ENCODE measurements at regions not wholly inside any gene's neighbourhood (a gene's known extent, or its start where the extent isn't known, plus 50 kb on each side); places are given as distances from the start of the nearest gene placed in this dataset.

- H3K4me3 Mint-ChIP-seq (ENCODE audit: unreplicated experiment) = no peak overlapping the region
- no peak for TF ChIP-seq CTCF (IDR thresholded peaks at IDR 0.05)
- no peaks in the 10 kb centered on the region for H3K36me3 Mint-ChIP-seq (ENCODE audit: unreplicated experiment)
- H3K27me3 Mint-ChIP-seq (ENCODE audit: unreplicated experiment) = peaks cover 14% of the 10 kb centered on the region
- DNase-seq (ENCODE audit: extremely low spot score, unreplicated experiment) = no peak
- H3K4me1 Mint-ChIP-seq (ENCODE audit: unreplicated experiment) = no peaks in the 10 kb centered on the region
- H3K27ac Mint-ChIP-seq (ENCODE audit: unreplicated experiment) = no peak overlapping the region
- no peaks in the 10 kb centered on the region for H3K9me3 Mint-ChIP-seq (ENCODE audit: unreplicated experiment)
Measured at GRCh38 chr6:133683308-133683580, 205.7 kb upstream of the TCF21 start.

DNA sequence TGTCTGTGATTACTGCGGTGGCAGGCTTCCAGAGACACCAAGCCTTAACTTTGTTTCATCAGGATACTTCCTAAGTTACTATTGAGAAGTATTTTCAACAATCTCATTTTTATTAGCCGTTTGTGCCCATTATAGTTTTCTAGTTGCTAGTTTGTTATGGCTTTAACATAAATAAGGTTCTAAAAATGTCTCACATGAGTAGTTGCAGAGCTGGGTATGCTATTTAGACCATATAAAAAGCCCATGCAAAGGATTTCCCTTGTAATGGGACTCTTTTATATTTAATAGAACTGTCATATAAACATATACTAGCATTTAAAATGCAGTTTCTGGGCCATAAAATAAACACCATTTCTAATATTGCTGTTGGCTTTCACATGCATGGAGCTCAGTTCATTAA is 205.3 kb upstream of the TCF21 start:
- Mint-ChIP-seq H3K4me1 (ENCODE audit: unreplicated experiment) (no peaks in the 10 kb centered on the region), H3K9me3 (ENCODE audit: unreplicated experiment) (no peaks in the 10 kb centered on the region), H3K4me3 (ENCODE audit: unreplicated experiment) (no peak overlapping the region), H3K36me3 (ENCODE audit: unreplicated experiment) (no peaks in the 10 kb centered on the region), H3K27me3 (ENCODE audit: unreplicated experiment) (peaks cover 17% of the 10 kb centered on the region), H3K27ac (ENCODE audit: unreplicated experiment) (no peak overlapping the region)
- no peak for TF ChIP-seq CTCF (IDR thresholded peaks at IDR 0.05)
- DNase-seq (ENCODE audit: extremely low spot score, unreplicated experiment) = no peak

DNA sequence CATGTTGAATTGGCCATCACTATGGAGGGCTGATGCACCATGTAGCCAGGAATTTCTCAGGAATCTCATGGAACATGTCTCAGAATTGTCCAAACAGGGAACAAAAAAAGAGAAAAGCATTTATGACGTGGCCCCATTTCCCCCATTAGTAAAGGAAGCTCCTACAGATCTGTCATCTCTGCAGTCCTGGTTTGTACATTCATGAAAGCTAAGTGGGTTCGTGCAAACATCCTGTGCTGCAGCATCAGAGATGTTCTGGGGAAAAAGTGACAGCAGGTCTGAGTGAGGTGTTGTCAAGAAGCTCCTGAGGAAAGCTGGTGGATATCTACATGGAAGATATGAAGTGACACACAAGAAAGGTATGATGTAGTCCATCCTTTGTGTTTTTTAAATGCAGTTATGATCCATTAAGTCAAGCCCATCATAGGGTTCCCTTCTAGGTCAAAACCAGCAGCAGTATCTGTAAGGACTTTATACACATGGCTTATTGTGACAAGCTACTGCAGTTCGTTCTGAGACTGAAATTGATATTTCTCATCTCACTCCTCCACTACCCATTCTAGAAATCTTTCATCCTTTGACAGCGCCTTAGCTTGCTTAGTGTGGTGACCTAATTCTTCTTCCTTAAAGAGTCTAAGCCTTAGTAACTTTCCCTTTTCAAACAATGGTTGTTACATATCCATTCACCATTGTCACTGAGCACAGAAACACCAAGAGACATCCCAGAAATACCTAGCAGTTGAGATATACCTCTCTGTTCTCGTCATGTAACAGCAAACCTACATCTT is 200.0 kb upstream of the TCF21 start:
- Mint-ChIP-seq H3K27ac (ENCODE audit: unreplicated experiment) (no peak overlapping the region), H3K9me3 (ENCODE audit: unreplicated experiment) (no peaks in the 10 kb centered on the region), H3K27me3 (ENCODE audit: unreplicated experiment) (peaks cover 11% of the 10 kb centered on the region), H3K36me3 (ENCODE audit: unreplicated experiment) (no peaks in the 10 kb centered on the region), H3K4me3 (ENCODE audit: unreplicated experiment) (no peak overlapping the region), H3K4me1 (ENCODE audit: unreplicated experiment) (no peaks in the 10 kb centered on the region)
- TF ChIP-seq CTCF (IDR thresholded peaks at IDR 0.05) = no peak
- DNase-seq (ENCODE audit: extremely low spot score, unreplicated experiment) = no peak

DNA sequence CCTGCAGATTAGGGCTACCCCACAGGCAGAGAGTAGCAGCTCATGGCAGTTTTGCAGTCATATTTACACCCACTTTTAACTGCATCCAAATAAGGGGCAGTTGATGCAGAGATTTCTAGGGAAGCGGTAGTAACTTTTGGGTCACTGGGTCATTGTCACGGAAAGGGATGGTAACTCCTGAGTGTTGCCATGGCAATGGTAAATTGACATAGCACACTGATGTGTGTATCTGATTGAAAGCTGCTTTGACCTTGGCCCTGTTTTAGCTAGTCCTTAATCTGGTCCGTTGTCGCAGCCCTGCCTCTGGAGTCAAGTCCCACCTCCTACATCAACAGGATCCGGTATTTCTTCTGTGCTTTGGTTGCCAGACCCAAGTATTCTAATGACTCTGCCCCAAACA is 199.1 kb upstream of the TCF21 start:
- H3K4me1 Mint-ChIP-seq (ENCODE audit: unreplicated experiment) = no peaks in the 10 kb centered on the region
- no peaks in the 10 kb centered on the region for H3K36me3 Mint-ChIP-seq (ENCODE audit: unreplicated experiment)
- H3K4me3 Mint-ChIP-seq (ENCODE audit: unreplicated experiment) = no peak overlapping the region
- H3K9me3 Mint-ChIP-seq (ENCODE audit: unreplicated experiment) = no peaks in the 10 kb centered on the region
- no peak overlapping the region for H3K27ac Mint-ChIP-seq (ENCODE audit: unreplicated experiment)
- peaks cover 11% of the 10 kb centered on the region for H3K27me3 Mint-ChIP-seq (ENCODE audit: unreplicated experiment)
- TF ChIP-seq CTCF (IDR thresholded peaks at IDR 0.05) = no peak
- no peak for DNase-seq (ENCODE audit: extremely low spot score, unreplicated experiment)

DNA sequence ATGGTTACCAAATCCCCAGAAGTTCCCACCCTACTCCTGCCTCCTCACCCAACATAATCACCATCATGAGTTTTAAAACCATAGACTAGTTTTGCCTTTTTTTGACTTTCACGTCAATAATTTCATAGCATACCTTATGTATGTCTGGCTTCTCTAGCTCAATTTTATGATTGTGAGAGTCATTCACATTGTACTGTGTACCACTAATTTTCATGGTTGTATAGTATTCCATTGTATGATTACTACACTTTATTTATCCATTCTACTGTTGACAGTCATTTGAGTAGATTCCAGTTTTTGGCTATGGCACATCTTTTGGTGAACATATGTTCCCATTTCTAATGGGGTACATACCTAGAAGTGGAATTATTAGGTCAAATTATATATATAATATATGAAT is 195.3 kb upstream of the TCF21 start:
- Mint-ChIP-seq H3K4me3 (ENCODE audit: unreplicated experiment) (no peak overlapping the region), H3K27ac (ENCODE audit: unreplicated experiment) (no peak overlapping the region), H3K9me3 (ENCODE audit: unreplicated experiment) (no peaks in the 10 kb centered on the region), H3K4me1 (ENCODE audit: unreplicated experiment) (peaks cover 10% of the 10 kb centered on the region), H3K27me3 (ENCODE audit: unreplicated experiment) (peaks cover under 1% of the 10 kb centered on the region), H3K36me3 (ENCODE audit: unreplicated experiment) (no peaks in the 10 kb centered on the region)
- no peak for DNase-seq (ENCODE audit: extremely low spot score, unreplicated experiment)
- no peak for TF ChIP-seq CTCF (IDR thresholded peaks at IDR 0.05)

All from osteocyte (in vitro differentiated cells).